A549 (cell line): ENCODE measurements at regions not wholly inside any gene's neighbourhood (a gene's known extent, or its start where the extent isn't known, plus 50 kb on each side); places are given as distances from the start of the nearest gene placed in this dataset.

Experiments
- ATAC-seq, 2 experiments: fragments of 200-7000 bp in 1 of 2; fragments of >200 bp in 1 of 2; cut with Nextera tagmentation in 1 of 2; cut with Tn5 transposase in 1 of 2; 3 replicates each; pipeline versions ENCODE4 v1.8.0 to v1.9.1; 2018 to 2020; ENCODE audit warnings: mild to moderate bottlenecking in 1 of 2, moderate library complexity in 1 of 2
- CTCF ChIA-PET: fragments of 300-600 bp; sonication (Branson Sonifier 250); formaldehyde crosslinking; extraction: SDS; loops from one replicate; lab custom pipeline; 2021; ENCODE audit warnings: antibody characterized with exemption, inconsistent platforms; lab: Yijun Ruan, JAX
- POLR2A ChIA-PET: fragments of 350-600 bp; formaldehyde crosslinking; extraction: SDS; loops from one replicate; lab custom pipeline; 2021; ENCODE audit warnings: antibody characterized with exemption, inconsistent platforms; lab: Yijun Ruan, JAX
- DNase-seq, 2 experiments: peaks; one replicate each; pipeline versions ENCODE4 v3.0.0 to v3.0.0-alpha.2; 2011 to 2016; ENCODE audit warnings: low read depth in 1 of 2, low spot score in 1 of 2
- FAIRE-seq: peaks from 2 replicates; lab custom pipeline; 2011; peaks lifted over from hg19 to GRCh38; lab: Jason Lieb, UNC
- H3K27ac ChIP-seq, 2 experiments: fragments of >200 bp; sonication (Bioruptor Twin); formaldehyde crosslinking; 3 replicates each; pipeline ENCODE4 v1.5.1; 2016 to 2017
- H3K4me1 ChIP-seq: fragments of >200 bp; sonication (Bioruptor Twin); formaldehyde crosslinking; 3 replicates; pipeline ENCODE4 v1.6.1; 2016
- H3K4me2 ChIP-seq: fragments of >200 bp; sonication (Bioruptor Twin); formaldehyde crosslinking; 3 replicates; pipeline ENCODE4 v1.6.1; 2016
- H3K4me3 ChIP-seq: fragments of >200 bp; sonication (Bioruptor Twin); formaldehyde crosslinking; 3 replicates; pipeline ENCODE4 v1.5.1; 2016
- H3K9me3 ChIP-seq: fragments of >200 bp; sonication (Bioruptor Twin); formaldehyde crosslinking; 3 replicates; pipeline ENCODE4 v1.6.1; 2016
- ATOH8 ChIP-seq: fragments of 250-450 bp; sonication (Bioruptor Pico); IDR thresholded peaks from 2 replicates; pipeline ENCODE4 v1.5.0; 2020; ENCODE audit warnings: low read depth, mild to moderate bottlenecking, moderate library complexity
- BCL3 ChIP-seq: fragments of >200 bp; sonication (Bioruptor Twin); formaldehyde crosslinking; IDR thresholded peaks from 3 replicates; pipeline ENCODE4 v1.6.1; 2016
- BHLHE40 ChIP-seq: IDR thresholded peaks from 2 replicates; pipeline ENCODE4 v1.6.1; 2012; ENCODE audit warnings: low read depth, low read length, inconsistent platforms
- CBX8 ChIP-seq: fragments of 200-600 bp; sonication (generic); IDR thresholded peaks from 2 replicates; pipeline ENCODE4 v1.6.1; 2016
- ESRRA ChIP-seq: fragments of 150-350 bp; IDR thresholded peaks from 2 replicates; pipeline ENCODE4 v1.6.1; 2014; ENCODE audit warnings: mild to moderate bottlenecking, low read length, borderline replicate concordance
- FOSL2 ChIP-seq, 2 experiments: fragments of 450-650 bp in 1 of 2; fragments of >200 bp in 1 of 2; sonication (Bioruptor Twin) in 1 of 2; formaldehyde crosslinking; IDR thresholded peaks; 2 replicates each; pipeline versions ENCODE4 v1.5.0 to v1.6.1; 2016 to 2020; ENCODE audit warnings: mild to moderate bottlenecking in 1 of 2, moderate library complexity in 1 of 2
- GATA3 ChIP-seq: IDR thresholded peaks from 2 replicates; pipeline ENCODE4 v1.6.1; 2012; ENCODE audit warnings: borderline replicate concordance
- HDAC2 ChIP-seq: fragments of 200-600 bp; sonication (generic); IDR thresholded peaks from 2 replicates; pipeline ENCODE4 v1.6.1; 2016
- HEYL ChIP-seq: fragments of 250-450 bp; sonication (Bioruptor Pico); IDR thresholded peaks from 2 replicates; pipeline ENCODE4 v1.8.0; 2021; ENCODE audit warnings: mild to moderate bottlenecking, moderate library complexity
- HOXB5 ChIP-seq: fragments of 250-450 bp; sonication (Bioruptor Pico); IDR thresholded peaks from 2 replicates; pipeline ENCODE4 v1.5.0; 2020; ENCODE audit warnings: mild to moderate bottlenecking, moderate library complexity
- JUN ChIP-seq, 2 experiments: fragments of >200 bp; sonication (Bioruptor Twin); formaldehyde crosslinking; IDR thresholded peaks; 2 replicates in 1 of 2; 3 replicates in 1 of 2; pipeline ENCODE4 v1.6.1; 2016 to 2017
- JUNB ChIP-seq: fragments of >200 bp; sonication (Bioruptor Twin); formaldehyde crosslinking; IDR thresholded peaks from 2 replicates; pipeline ENCODE4 v1.6.1; 2016
- KDM1A ChIP-seq: fragments of 200-600 bp; sonication (generic); IDR thresholded peaks from 2 replicates; pipeline ENCODE4 v1.6.1; 2016; ENCODE audit warnings: low read depth, mild to moderate bottlenecking
- NFE2L2 ChIP-seq: fragments of 150-350 bp; conservative IDR thresholded peaks from 2 replicates; pipeline ENCODE4 v1.6.1; 2014; ENCODE audit warnings: low read length
- PHF8 ChIP-seq: fragments of 200-600 bp; sonication (generic); IDR thresholded peaks from 2 replicates; pipeline ENCODE4 v1.6.1; 2016; ENCODE audit warnings: low read depth, mild to moderate bottlenecking, antibody characterized with exemption, moderate library complexity, borderline replicate concordance
- POLR2A ChIP-seq: IDR thresholded peaks from 2 replicates; pipeline ENCODE4 v1.6.1; 2012; ENCODE audit warnings: mild to moderate bottlenecking, low read length
- RAD21 ChIP-seq, 2 experiments: fragments of >200 bp in 1 of 2; sonication (Bioruptor Twin) in 1 of 2; formaldehyde crosslinking in 1 of 2; IDR thresholded peaks in 1 of 2; conservative IDR thresholded peaks in 1 of 2; 2 replicates in 1 of 2; 3 replicates in 1 of 2; pipeline ENCODE4 v1.6.1; 2012 to 2018; ENCODE audit warnings: inconsistent platforms in 1 of 2
- RARB ChIP-seq: fragments of 250-450 bp; sonication (Bioruptor Pico); IDR thresholded peaks from 2 replicates; pipeline ENCODE4 v1.8.0; 2021; ENCODE audit warnings: mild to moderate bottlenecking, moderate library complexity
- RCOR1 ChIP-seq: fragments of 150-350 bp; IDR thresholded peaks from 2 replicates; pipeline ENCODE4 v1.6.1; 2014; ENCODE audit warnings: antibody characterized with exemption, low read length, low read depth
- RNF2 ChIP-seq: fragments of 200-600 bp; sonication (generic); IDR thresholded peaks from 2 replicates; pipeline ENCODE4 v1.6.1; 2016; ENCODE audit warnings: low read depth, mild to moderate bottlenecking, antibody characterized with exemption, moderate library complexity, borderline replicate concordance
- SREBF2 ChIP-seq: fragments of 450-650 bp; IDR thresholded peaks from 2 replicates; pipeline ENCODE4 v1.6.1; 2014; ENCODE audit warnings: mild to moderate bottlenecking, moderate library complexity
- TFCP2L1 ChIP-seq: fragments of 250-450 bp; sonication (Bioruptor Pico); IDR thresholded peaks from 2 replicates; pipeline ENCODE4 v1.5.0; 2021; ENCODE audit warnings: mild to moderate bottlenecking
- TP53 ChIP-seq: fragments of 250-450 bp; sonication (Bioruptor Pico); IDR thresholded peaks from 2 replicates; pipeline ENCODE4 v1.5.0; 2021; ENCODE audit warnings: mild to moderate bottlenecking, moderate library complexity
- ZNF302 ChIP-seq: fragments of 250-450 bp; sonication (Bioruptor Pico); IDR thresholded peaks from 2 replicates; pipeline ENCODE4 v1.9.0; 2021; ENCODE audit warnings: inconsistent platforms, mild to moderate bottlenecking, moderate library complexity
- WGBS: methylation state at CpG from one replicate; pipeline ENCODE4 v1.1.6; 2017; ENCODE audit errors: missing lambda C conversion rate; 5-methylcytosine and 5-hydroxymethylcytosine counted together
- TF ChIP-seq, protein P1 (sequence below): fragments of 250-450 bp; sonication (Bioruptor Pico); IDR thresholded peaks from 2 replicates; pipeline ENCODE4 v1.5.0; 2021; ENCODE audit warnings: mild to moderate bottlenecking, moderate library complexity, borderline replicate concordance
- TF ChIP-seq, protein P2 (sequence below): fragments of 450-650 bp; IDR thresholded peaks from 2 replicates; pipeline ENCODE4 v1.6.1; 2014; ENCODE audit warnings: antibody characterized with exemption
- TF ChIP-seq, protein P3 (sequence below): IDR thresholded peaks from 2 replicates; pipeline ENCODE4 v1.6.1; 2012
- TF ChIP-seq, protein P4 (sequence below): fragments of 200-600 bp; sonication (generic); IDR thresholded peaks from 2 replicates; pipeline ENCODE4 v1.6.1; 2016; ENCODE audit warnings: antibody characterized with exemption, mild to moderate bottlenecking, moderate library complexity

DNA sequence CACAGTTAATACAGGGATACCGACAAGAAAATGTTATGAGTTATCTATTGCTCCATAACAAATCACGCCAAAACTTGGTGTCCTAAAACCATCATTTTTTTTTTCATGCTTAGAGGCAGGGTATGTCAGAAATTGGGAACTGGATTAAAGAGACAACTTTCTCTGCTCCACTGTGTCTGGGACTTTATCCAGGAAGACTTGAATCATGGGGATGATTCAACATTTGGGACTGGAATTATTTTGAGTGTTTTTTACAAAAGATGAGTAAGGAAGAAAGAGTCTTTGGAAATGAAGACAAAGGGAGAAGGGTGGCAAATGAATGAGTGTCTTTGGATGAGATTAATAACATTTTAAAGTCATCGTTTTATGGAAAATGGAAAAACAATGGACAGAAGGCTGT, 1883.7 kb upstream of the C9orf72 start:
- Histone ChIP-seq H3K4me3 (no peak overlapping the region), H3K9me3 (no peaks in the 10 kb centered on the region), H3K27ac (no peak overlapping the region), H3K4me2 (no peak overlapping the region), H3K4me1 (no peaks in the 10 kb centered on the region)
- 2% methylated on average over 3 of the region's 3 CpGs for WGBS
- FAIRE-seq, result no peak
- no peak for ATAC-seq
- ChIA-PET CTCF (no interaction called here), POLR2A (no interaction called here)
- no peak for DNase-seq
- TF ChIP-seq JUN (IDR thresholded peaks at IDR 0.05), result no peak
- TF ChIP-seq RARB (CRISPR knock-in tag), result no peak
- TF ChIP-seq, protein P1, sequence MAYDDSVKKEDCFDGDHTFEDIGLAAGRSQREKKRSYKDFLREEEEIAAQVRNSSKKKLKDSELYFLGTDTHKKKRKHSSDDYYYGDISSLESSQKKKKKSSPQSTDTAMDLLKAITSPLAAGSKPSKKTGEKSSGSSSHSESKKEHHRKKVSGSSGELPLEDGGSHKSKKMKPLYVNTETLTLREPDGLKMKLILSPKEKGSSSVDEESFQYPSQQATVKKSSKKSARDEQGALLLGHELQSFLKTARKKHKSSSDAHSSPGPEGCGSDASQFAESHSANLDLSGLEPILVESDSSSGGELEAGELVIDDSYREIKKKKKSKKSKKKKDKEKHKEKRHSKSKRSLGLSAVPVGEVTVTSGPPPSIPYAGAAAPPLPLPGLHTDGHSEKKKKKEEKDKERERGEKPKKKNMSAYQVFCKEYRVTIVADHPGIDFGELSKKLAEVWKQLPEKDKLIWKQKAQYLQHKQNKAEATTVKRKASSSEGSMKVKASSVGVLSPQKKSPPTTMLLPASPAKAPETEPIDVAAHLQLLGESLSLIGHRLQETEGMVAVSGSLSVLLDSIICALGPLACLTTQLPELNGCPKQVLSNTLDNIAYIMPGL, result no peak
- no peak for TF ChIP-seq KDM1A
- TF ChIP-seq JUNB, result no peak
- TF ChIP-seq BCL3, result no peak
- no peak for TF ChIP-seq HDAC2
- no peak for TF ChIP-seq NFE2L2
- no peak for TF ChIP-seq PHF8
- no peak for TF ChIP-seq CBX8
- TF ChIP-seq, protein P2, sequence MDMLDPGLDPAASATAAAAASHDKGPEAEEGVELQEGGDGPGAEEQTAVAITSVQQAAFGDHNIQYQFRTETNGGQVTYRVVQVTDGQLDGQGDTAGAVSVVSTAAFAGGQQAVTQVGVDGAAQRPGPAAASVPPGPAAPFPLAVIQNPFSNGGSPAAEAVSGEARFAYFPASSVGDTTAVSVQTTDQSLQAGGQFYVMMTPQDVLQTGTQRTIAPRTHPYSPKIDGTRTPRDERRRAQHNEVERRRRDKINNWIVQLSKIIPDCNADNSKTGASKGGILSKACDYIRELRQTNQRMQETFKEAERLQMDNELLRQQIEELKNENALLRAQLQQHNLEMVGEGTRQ, result no peak
- TF ChIP-seq RCOR1, result no peak
- TF ChIP-seq ATOH8, result no peak

DNA sequence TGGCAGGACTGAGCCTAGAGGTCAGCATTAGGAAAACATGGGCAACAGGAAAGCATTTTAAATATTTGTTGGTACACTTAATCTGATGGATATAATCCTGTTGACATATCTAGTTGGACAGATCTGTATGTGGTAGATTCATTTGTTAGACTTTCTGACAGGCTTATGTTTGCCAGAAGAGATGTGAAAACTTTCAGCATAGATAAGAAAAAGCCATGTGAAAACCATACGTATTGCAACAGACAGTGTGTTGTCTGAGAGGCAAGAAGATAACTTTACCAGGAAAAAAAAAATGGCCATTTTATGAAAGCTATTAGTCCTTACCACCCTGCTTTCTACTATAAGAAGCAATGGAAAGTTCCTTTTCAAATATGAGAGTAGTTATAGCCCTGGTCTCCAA, 1902.2 kb upstream of the C9orf72 start:
- Histone ChIP-seq H3K4me1 (no peaks in the 10 kb centered on the region), H3K27ac (no peak overlapping the region), H3K9me3 (no peaks in the 10 kb centered on the region), H3K4me3 (no peak overlapping the region), H3K4me2 (no peak overlapping the region)
- DNase-seq, result no peak
- TF ChIP-seq TFCP2L1, result no peak
- TF ChIP-seq TP53, result no peak
- TF ChIP-seq NFE2L2, result no peak
- TF ChIP-seq ZNF302 (CRISPR knock-in tag), result no peak
- TF ChIP-seq, protein P3, sequence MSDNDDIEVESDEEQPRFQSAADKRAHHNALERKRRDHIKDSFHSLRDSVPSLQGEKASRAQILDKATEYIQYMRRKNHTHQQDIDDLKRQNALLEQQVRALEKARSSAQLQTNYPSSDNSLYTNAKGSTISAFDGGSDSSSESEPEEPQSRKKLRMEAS, result no peak
- TF ChIP-seq GATA3, result no peak
- no peak for TF ChIP-seq HOXB5
- TF ChIP-seq JUNB, result no peak
- TF ChIP-seq POLR2A, result no peak
- no peak for TF ChIP-seq FOSL2 (IDR thresholded peaks at IDR 0.05)
- no peak for TF ChIP-seq FOSL2 (CRISPR knock-in tag; IDR thresholded peaks at IDR 0.05)
- no peak for ATAC-seq
- WGBS, result 6% methylated on average over 1 of the region's 1 CpG
- no peak for FAIRE-seq
- CTCF ChIA-PET, result no interaction called here
- POLR2A ChIA-PET, result no interaction called here

- DNase-seq (no peak), FAIRE-seq (no peak), ATAC-seq (no peak)
- Histone ChIP-seq H3K4me3 (no peak overlapping the region), H3K9me3 (no peaks in the 10 kb centered on the region), H3K27ac (no peak overlapping the region), H3K4me2 (no peak overlapping the region), H3K4me1 (no peaks in the 10 kb centered on the region)
- 0% methylated on average over 1 of the region's 1 CpG for WGBS
- ChIA-PET CTCF (no interaction called here), POLR2A (no interaction called here)
- TF ChIP-seq GATA3 (no peak), ESRRA (no peak), BHLHE40 (no peak), JUNB (no peak), HEYL (no peak), RARB (CRISPR knock-in tag) (no peak), NFE2L2 (no peak), JUN (IDR thresholded peaks at IDR 0.05) (no peak), FOSL2 (IDR thresholded peaks at IDR 0.05) (no peak), FOSL2 (CRISPR knock-in tag; IDR thresholded peaks at IDR 0.05) (no peak), RNF2 (no peak), SREBF2 (no peak), RAD21 (conservative IDR thresholded peaks at IDR 0.05 in 1 of 2, IDR thresholded peaks at IDR 0.05 in 1 of 2) (no peak), PHF8 (no peak), TFCP2L1 (no peak)
- TF ChIP-seq, protein P4, sequence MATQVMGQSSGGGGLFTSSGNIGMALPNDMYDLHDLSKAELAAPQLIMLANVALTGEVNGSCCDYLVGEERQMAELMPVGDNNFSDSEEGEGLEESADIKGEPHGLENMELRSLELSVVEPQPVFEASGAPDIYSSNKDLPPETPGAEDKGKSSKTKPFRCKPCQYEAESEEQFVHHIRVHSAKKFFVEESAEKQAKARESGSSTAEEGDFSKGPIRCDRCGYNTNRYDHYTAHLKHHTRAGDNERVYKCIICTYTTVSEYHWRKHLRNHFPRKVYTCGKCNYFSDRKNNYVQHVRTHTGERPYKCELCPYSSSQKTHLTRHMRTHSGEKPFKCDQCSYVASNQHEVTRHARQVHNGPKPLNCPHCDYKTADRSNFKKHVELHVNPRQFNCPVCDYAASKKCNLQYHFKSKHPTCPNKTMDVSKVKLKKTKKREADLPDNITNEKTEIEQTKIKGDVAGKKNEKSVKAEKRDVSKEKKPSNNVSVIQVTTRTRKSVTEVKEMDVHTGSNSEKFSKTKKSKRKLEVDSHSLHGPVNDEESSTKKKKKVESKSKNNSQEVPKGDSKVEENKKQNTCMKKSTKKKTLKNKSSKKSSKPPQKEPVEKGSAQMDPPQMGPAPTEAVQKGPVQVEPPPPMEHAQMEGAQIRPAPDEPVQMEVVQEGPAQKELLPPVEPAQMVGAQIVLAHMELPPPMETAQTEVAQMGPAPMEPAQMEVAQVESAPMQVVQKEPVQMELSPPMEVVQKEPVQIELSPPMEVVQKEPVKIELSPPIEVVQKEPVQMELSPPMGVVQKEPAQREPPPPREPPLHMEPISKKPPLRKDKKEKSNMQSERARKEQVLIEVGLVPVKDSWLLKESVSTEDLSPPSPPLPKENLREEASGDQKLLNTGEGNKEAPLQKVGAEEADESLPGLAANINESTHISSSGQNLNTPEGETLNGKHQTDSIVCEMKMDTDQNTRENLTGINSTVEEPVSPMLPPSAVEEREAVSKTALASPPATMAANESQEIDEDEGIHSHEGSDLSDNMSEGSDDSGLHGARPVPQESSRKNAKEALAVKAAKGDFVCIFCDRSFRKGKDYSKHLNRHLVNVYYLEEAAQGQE, result no peak
Observed at GRCh38 chr9:29511680-29512079, 1938.4 kb upstream of the C9orf72 start.
